Endodermal cell (in vitro differentiated cells): ENCODE measurements at regions not wholly inside any gene's neighbourhood (a gene's known extent, or its start where the extent isn't known, plus 50 kb on each side); places are given as distances from the start of the nearest gene placed in this dataset.

Source experiments
- DNase-seq: peaks from one replicate; pipeline ENCODE4 v3.0.0-alpha.2; 2017
- H3K27ac ChIP-seq: 2 replicates; pipeline ENCODE4 v1.5.1; 2013; ENCODE audit warnings: mild to moderate bottlenecking, low read depth, low read length, moderate library complexity
- H3K27me3 ChIP-seq: 2 replicates; pipeline ENCODE4 v1.6.1; 2013; ENCODE audit warnings: mild to moderate bottlenecking, low read length, moderate library complexity; ENCODE audit not compliant: insufficient read depth, control insufficient read depth, poor library complexity, severe bottlenecking
- H3K36me3 ChIP-seq: 2 replicates; pipeline ENCODE4 v1.7.0; 2013; ENCODE audit warnings: mild to moderate bottlenecking, low read length, moderate library complexity; ENCODE audit not compliant: control insufficient read depth, insufficient read depth
- H3K4me1 ChIP-seq: one replicate; pipeline ENCODE4 v1.7.0; 2013; ENCODE audit warnings: low read length; ENCODE audit not compliant: control insufficient read depth, insufficient read depth
- H3K4me3 ChIP-seq: 2 replicates; pipeline ENCODE4 v1.5.1; 2013; ENCODE audit warnings: mild to moderate bottlenecking, low read length, moderate library complexity
- H3K9ac ChIP-seq: 2 replicates; pipeline ENCODE4 v1.6.1; 2013; ENCODE audit warnings: mild to moderate bottlenecking, low read length, moderate library complexity; ENCODE audit not compliant: poor library complexity, severe bottlenecking; ENCODE audit errors: extremely low read depth
- H3K9me3 ChIP-seq: 2 replicates; pipeline ENCODE4 v1.6.1; 2013; ENCODE audit warnings: mild to moderate bottlenecking, low read length, moderate library complexity; ENCODE audit not compliant: control insufficient read depth
- H3K27ac Mint-ChIP-seq: 2 replicates; pipeline ENCODE4 v1.8.0; 2020; ENCODE audit warnings: mixed read lengths
- H3K27me3 Mint-ChIP-seq: 2 replicates; pipeline ENCODE4 v1.8.0; 2021; ENCODE audit warnings: mild to moderate bottlenecking, mixed read lengths; ENCODE audit not compliant: insufficient read depth
- H3K36me3 Mint-ChIP-seq: 2 replicates; pipeline ENCODE4 v1.8.0; 2020; ENCODE audit warnings: low read depth, mixed read lengths
- H3K4me1 Mint-ChIP-seq: 2 replicates; pipeline ENCODE4 v1.8.0; 2020; ENCODE audit warnings: mixed read lengths
- H3K4me3 Mint-ChIP-seq: 2 replicates; pipeline ENCODE4 v1.8.0; 2020; ENCODE audit warnings: mild to moderate bottlenecking, moderate library complexity, mixed read lengths
- H3K9me3 Mint-ChIP-seq: 2 replicates; pipeline ENCODE4 v1.8.0; 2020; ENCODE audit warnings: mild to moderate bottlenecking, mixed read lengths
- CTCF ChIP-seq: fragments of 200-600 bp; sonication (generic); conservative IDR thresholded peaks from 2 replicates; pipeline ENCODE4 v1.5.0; 2021; ENCODE audit warnings: antibody characterized with exemption, mild to moderate bottlenecking
- WGBS, 2 experiments: methylation state at CpG; one replicate each; pipeline versions ENCODE4 v1.1.5 to v1.1.7; 2013; ENCODE audit warnings: missing lambda C conversion rate in 2 of 2, mixed read lengths in 1 of 2; ENCODE audit not compliant: insufficient coverage in 1 of 2, insufficient read length in 1 of 2; 5-methylcytosine and 5-hydroxymethylcytosine counted together

- H3K9me3 ChIP-seq: no peaks in the 10 kb centered on the region
- peaks cover 32% of the 10 kb centered on the region for H3K4me1 Mint-ChIP-seq
- no peak overlapping the region for H3K4me3 Mint-ChIP-seq
- H3K27me3 Mint-ChIP-seq: no peaks in the 10 kb centered on the region
- H3K9ac ChIP-seq: no peak overlapping the region
- no peak overlapping the region for H3K4me3 ChIP-seq
- no peaks in the 10 kb centered on the region for H3K36me3 Mint-ChIP-seq
- H3K27me3 ChIP-seq: no peaks in the 10 kb centered on the region
- no peaks in the 10 kb centered on the region for H3K36me3 ChIP-seq
- H3K4me1 ChIP-seq: peaks cover 6% of the 10 kb centered on the region
- H3K27ac ChIP-seq: no peak overlapping the region
- no peaks in the 10 kb centered on the region for H3K9me3 Mint-ChIP-seq
- 84 to 90% methylated on average over 6 to 8 of the region's 8 CpGs for WGBS, 2 experiments
- no peak for TF ChIP-seq CTCF
- H3K27ac Mint-ChIP-seq: no peak overlapping the region
- DNase-seq: no peak
Observed at GRCh38 chr19:28492621-28493020, 720.3 kb downstream of the UQCRFS1 start.

DNA sequence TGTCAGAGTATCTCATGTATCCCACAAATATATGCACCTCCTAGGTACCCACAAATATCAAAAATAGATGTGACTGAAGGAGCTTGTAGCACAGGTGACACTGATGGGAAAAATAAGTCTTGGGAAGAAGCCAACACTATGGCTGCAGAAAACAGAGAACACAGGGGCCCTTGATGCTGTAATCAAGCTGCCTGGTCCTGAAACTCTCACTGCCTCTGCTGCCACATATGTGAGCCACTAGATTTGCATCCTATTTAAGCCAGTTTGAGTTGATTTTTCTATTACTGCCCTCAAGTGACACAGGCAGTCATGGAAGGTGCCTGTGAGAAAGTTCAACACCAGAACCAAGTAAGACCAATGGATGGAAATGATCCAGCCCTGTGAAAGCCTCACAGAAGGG, 720.8 kb downstream of the UQCRFS1 start:
- Mint-ChIP-seq H3K9me3 (no peaks in the 10 kb centered on the region), H3K27ac (no peak overlapping the region), H3K36me3 (no peaks in the 10 kb centered on the region), H3K27me3 (no peaks in the 10 kb centered on the region), H3K4me1 (peaks cover 35% of the 10 kb centered on the region), H3K4me3 (no peak overlapping the region)
- no peak overlapping the region for H3K9ac ChIP-seq
- no peaks in the 10 kb centered on the region for H3K27me3 ChIP-seq
- H3K27ac ChIP-seq: no peak overlapping the region
- H3K4me3 ChIP-seq: no peak overlapping the region
- no peak for TF ChIP-seq CTCF
- DNase-seq: no peak
- peaks cover 6% of the 10 kb centered on the region for H3K4me1 ChIP-seq
- H3K36me3 ChIP-seq: no peaks in the 10 kb centered on the region
- no peaks in the 10 kb centered on the region for H3K9me3 ChIP-seq

GRCh38 chr19:28489776-28490175, 723.2 kb downstream of the UQCRFS1 start:
- Mint-ChIP-seq H3K27ac (peak overlapping the region; percentile 2), H3K4me1 (peaks cover 32% of the 10 kb centered on the region), H3K4me3 (no peak overlapping the region), H3K9me3 (no peaks in the 10 kb centered on the region), H3K27me3 (no peaks in the 10 kb centered on the region), H3K36me3 (no peaks in the 10 kb centered on the region)
- no peaks in the 10 kb centered on the region for H3K36me3 ChIP-seq
- 83 to 100% methylated on average over 4 to 13 of the region's 13 CpGs for WGBS, 2 experiments
- H3K9ac ChIP-seq: no peak overlapping the region
- peaks cover 6% of the 10 kb centered on the region for H3K4me1 ChIP-seq
- no peak for DNase-seq
- no peaks in the 10 kb centered on the region for H3K27me3 ChIP-seq
- H3K27ac ChIP-seq: no peak overlapping the region
- H3K9me3 ChIP-seq: no peaks in the 10 kb centered on the region
- no peak overlapping the region for H3K4me3 ChIP-seq
- no peak for TF ChIP-seq CTCF
